SK-N-SH (cell line): ENCODE measurements at regions not wholly inside any gene's neighbourhood (a gene's known extent, or its start where the extent isn't known, plus 50 kb on each side); places are given as distances from the start of the nearest gene placed in this dataset.

Experiments
- CTCF ChIP-seq: fragments of 200-600 bp; sonication (generic); IDR thresholded peaks from 2 replicates; pipeline ENCODE4 v1.6.1; 2017; ENCODE audit warnings: antibody characterized with exemption, mild to moderate bottlenecking, moderate library complexity
- NRF1 ChIP-seq: IDR thresholded peaks from 2 replicates; pipeline ENCODE4 v1.6.1; 2012; ENCODE audit warnings: low read depth, mild to moderate bottlenecking, low read length

GRCh38 chr7:45986355-45987298 lies 65.6 kb upstream of the IGFBP3 start:
- TF ChIP-seq CTCF (no peak), NRF1 (no peak)
